NCI-H460 (cell line): ENCODE measurements at regions not wholly inside any gene's neighbourhood (a gene's known extent, or its start where the extent isn't known, plus 50 kb on each side); places are given as distances from the start of the nearest gene placed in this dataset.
"Not testable (repeated sequence)": the region's sequence is repeated elsewhere in the genome, so short reads cannot be mapped to it uniquely, and the experiment has no call there.

ENCODE experiments used
- DNase-seq: peaks from one replicate; pipeline ENCODE4 v3.0.0-alpha.2; 2016; ENCODE audit warnings: low read depth; ENCODE audit errors: extremely low read depth

DNA sequence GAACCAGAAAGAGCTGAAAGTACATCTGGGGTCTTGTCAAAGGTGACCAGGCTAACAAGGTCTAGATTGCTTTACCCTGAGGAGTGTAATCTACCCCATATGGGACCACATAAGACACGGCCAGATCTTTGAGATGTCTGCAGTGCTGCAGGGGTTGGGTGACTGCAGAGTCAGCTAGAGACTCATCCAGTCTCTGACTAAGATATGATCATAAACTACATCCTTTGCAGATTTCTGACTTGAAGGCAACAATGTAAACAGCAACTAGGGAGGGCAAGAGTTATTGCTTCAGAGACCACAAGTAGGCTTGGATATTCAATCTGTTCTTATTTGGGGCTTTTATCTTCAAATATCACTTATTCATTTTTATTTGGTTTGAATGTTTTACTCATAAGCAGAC, 1080.5 kb upstream of the FOXG1 start:
- no peak for DNase-seq

DNA sequence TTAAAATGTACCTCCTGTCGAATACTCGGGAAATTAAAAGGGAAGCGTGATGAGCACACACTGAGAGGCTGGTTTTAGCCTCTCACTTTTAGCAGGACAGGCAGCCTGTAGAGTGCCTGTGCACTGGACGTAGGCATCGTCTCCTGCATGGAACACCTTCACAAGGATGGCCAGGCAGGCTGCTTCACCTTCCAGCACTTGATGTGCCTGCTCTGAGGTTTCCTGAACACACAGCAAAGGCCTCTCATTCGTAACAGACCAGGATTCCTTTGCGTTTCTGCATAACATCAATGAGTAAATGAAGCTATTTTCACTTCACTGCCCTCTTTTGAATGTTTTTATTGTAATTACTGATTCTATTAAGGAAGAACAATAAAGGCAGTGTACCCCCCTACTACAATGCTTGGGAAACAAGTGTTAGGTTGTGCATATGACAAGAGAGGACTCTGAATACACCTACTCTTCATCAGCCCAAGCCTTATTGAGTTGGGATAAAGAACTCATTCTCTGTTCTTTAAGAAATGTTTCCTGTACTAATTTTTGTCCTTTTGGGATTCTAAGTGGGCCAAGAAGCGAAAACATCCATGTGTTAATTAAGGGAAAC, 1077.6 kb upstream of the FOXG1 start:
- no peak for DNase-seq

DNA sequence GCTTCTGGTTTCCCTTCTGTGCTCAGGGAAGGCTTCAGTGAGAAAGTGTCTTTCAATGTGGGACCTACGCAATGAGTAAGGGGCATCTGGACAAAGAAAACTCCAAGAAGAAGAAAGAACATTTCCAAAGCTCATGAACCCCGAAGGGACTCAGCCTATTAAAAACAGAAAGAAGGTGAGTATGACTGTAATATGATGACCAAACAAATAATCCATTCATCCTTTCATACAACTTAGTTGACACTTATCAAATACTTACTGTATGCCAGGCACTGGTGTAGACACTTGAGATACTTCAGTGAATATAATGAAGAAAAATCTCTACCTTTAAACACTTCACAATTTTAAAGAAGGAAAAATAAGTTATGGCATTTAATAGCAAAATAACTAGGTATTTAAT, 1054.2 kb upstream of the FOXG1 start:
- no peak for DNase-seq

DNA sequence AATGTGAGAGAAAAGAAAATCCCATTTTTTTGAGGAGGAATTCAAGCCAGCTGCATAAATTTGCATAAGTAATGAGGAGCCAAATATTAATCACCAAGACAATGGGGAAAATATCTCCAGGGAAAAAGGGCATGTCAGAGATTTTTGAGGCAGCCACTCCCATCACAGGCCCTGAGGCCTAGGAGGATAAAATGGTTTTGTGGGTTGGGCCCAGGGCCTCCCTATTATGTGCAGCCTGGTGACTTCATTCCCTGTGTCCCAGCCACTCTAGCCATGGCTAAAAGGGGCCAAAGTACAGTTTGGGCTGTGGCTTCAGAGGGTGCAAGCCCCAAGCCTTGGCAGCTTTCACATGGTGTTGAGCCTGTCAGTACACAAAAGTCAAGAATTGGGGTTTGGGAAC, 1051.0 kb upstream of the FOXG1 start:
- no peak for DNase-seq

DNA sequence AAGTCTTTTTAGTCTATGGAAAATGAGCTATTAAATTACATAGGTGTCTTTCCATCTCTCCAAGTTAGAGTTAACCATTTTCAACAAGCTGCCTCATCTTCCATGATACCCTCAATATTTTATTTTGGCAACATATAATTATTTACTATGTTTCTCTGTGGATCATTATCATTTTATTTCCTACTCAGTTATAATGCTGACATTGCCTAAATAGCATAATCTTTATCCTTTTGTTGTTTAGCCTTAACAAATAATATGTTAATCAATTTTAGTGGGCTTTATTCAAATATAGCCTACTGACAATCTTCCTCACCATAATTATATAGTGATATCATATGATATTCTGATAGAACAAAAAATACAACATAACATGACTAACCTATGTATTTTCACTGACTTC, 1044.8 kb upstream of the FOXG1 start:
- DNase-seq: no peak

DNA sequence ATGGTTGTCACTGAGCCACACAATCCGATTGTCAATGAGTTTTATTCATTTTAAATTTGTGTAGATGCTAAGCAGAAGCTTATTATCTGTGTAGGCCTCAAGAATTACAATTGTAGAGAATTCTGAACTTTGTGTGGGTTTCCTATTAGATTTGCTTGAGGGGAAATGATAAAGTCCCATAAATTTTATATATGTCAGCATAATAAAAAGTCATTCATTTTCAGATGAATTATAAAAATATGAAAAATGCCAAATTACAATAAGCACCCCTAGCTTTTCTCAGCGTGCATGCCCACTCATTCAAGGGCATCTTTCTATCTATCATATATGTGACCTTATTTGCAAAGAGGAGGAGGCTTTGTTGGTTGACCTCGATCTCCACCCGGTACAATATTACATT, 1041.1 kb upstream of the FOXG1 start:
- no peak for DNase-seq

DNA sequence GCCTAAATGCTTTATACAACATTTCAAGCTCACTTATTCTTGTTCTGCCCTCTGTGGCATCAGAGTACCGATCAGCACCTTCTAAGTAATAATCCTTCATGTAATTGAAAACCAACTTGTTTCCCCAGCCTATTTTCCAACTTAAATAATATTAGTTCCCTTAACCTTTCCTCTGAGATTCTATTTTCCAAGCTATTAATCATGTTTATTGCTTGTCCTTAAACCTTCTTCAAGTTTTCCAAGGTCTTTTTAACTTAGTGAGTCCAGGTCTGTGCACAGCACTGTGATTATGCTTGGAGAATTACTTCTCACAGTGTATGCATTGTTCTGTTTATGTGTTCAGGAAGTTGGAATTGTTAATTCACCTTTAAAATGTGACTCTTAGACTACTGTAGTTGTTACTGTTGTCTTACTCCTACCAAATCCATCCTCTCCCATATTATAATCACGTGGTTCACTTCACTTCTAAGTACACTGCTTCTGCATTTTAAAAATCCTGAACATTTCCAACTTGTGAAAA, 1039.3 kb upstream of the FOXG1 start:
- DNase-seq: no peak

DNA sequence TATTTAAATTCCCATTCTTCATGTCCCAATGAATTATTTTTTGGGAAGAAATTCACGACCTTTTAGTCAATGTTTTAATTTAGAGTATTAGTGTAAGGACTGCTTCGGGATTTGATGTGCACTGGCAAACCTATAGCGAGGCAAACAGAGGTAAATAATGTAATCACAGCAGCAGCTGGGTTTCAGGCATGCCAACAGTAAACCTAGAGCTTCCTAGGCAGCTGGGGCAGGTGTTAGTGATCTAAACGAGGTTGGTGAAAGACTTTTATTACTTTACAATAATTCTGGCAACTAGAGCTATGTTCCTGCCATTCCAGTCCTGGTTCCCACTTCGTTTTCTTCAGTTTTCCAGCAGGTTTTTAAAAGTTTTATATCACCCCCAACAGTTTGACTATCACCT, 1036.4 kb upstream of the FOXG1 start:
- DNase-seq: no peak

DNA sequence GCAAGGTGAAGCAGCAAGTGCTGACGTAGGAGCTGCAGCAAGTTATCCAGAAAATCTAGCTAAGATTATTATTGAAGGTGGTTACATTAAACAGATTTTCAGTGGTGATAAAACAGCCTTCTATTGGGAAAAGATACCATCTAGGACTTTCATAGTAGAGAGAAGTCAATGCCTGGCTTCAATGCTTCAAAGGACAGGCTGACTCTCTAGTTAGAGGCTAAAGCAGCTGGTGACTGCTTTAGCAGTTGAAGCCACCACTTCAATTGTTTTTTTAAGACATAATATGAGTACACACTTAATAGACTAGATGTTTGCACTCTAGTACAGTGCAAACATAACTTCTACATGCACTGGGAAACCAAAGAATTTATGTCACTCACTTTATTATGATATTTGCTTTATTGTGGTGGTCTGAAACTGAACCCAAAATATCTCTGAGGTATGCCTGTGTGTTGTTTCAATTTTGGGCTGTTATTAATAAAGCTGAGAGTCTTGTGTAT, 1026.9 kb upstream of the FOXG1 start:
- DNase-seq: no peak

DNA sequence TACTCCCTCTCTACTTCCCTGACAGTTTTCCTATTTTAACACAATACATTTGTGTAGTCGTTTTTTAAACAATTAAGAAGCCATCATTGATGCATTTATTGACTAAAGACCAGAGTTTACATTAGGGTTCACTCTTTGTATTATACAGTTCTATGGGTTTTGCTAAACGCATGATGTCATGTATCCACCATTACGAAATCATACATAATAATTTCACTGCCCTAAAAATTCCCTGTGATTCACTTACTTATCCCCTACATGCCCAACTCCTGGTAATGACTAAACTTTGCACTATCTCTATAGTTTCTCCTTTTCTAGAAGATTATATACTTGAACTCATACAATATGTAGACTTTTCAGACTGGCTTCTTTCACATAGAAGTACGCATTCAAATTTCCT, 1016.5 kb upstream of the FOXG1 start:
- no peak for DNase-seq

DNA sequence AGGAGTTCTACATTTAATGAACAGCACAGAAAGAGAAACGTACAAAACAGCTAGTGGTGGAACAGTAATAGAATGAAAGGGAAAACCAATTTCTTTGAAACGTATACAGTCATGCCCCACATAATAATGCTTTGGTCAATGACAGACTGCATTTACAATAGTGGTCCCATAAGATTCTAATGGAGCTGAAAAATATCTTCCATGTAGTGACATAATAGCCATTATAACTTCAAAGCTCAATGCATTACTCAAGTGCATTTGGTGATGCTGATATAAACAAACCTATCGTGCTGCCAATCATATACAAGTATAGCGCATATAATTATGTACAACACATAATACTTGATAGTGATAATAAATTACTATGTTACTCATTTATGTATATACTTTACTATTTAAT, 1008.9 kb upstream of the FOXG1 start:
- DNase-seq: not testable (repeated sequence)

DNA sequence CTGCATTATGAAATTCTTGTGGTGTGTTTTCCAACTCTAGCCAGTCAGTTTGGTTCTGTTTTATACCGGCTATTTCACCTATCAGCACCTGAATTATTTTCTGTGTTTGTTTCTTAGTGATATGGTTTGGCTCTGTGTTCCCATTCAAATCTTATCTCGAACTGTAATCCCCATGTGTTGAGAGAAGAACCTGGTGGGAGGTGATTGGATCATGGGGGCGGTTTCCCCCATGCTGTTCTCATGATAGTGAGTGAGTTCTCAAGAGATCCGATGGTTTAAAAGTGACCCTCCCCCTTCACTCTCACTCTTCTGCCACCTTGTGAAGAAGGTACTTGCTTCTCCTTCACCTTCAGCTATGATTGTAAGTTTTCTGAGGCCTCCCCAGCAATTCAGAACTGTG, 1006.2 kb upstream of the FOXG1 start:
- not testable (repeated sequence) for DNase-seq

DNA sequence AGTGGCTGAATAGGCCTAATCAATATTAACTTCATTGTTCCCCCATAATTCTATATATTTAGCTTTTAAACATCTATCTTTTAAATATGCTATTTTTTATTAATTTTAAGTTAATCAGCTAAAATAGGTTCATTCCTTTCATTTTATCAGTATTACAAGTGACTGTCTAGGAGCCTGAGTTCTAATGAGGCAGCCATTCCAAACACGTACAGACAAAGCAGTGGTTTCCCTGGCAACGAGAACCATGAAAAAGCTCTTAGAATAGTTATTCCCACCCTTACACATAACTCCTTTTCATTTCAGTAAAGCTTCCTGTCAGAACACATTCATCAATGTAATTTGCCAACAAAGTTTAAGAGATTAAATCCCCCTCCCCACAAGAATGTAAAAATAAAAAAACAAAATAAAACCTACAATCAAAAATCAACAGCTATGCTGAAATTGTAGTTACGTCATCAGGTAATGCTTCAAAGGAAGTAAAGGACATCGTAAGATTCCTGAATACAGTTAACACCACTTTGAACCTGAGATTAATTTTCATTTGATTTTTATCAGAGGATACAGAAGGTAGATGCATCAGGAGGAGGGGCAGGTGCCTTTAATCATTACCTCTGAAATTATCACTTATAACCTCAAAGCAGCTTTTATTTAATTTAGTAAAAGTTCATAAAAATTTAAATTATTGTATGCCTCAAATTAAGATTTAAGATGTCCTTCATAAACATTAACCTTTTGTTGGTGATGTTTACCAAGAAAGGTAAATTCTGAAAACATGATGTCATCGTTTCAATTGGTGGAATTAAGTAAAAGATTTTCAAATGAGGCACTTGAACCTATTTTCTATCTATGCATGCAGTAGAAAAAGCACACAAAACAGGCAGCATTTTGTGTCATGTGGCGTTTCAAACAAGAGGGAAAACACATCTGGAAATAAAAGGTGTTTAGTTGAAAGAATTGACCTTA, 967.2 kb upstream of the FOXG1 start:
- DNase-seq: not testable (repeated sequence)

DNA sequence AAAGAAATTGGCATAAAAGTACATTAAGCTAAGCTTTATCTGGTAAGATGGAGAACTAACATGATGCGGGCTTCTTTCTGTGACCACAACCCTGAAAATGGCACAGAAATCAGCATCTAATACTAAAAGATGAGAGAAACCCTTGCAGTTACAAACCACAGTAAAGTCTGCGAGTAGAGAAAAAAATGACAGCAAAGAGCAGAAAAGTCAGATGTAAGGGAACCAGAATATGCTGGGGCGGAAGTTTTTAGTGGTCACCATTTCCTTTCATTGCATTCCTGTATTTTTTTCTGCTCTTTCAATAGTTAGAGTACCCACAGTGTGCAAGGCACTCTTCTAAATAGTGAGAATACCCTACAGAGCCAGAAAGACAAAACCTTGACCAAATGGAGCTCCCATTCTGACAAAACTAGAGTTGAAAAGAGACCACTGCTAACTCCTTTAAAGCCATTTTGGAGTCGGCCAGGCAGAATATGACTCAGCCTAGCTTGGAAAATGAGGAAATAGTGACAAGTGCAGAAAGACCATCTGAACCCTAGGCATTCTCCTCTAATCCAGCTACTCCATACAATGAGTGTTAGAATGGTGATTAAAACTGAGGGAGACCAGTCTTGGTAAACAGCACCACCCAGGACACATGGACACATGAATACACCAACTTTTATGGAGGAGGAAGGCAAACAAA, 948.7 kb upstream of the FOXG1 start:
- not testable (repeated sequence) for DNase-seq

DNA sequence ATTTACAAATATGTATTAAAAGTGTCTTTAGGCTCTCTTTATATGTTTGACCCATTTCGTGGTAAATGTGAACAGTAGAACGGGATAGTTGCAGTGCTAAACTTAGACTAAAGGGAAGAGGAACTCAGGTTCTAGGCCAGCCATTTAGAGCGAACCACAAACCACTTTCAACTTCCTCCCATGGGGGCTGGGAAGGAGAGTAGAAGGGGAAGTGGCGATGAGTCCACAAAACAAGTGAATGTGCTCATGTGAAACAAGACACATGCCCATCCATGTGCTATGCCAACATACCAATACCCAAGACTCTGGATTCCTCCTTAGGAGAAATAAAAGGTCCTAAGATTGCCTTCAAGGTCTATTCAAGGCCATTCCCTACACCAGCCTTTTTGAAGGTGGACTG, 940.4 kb upstream of the FOXG1 start:
- not testable (repeated sequence) for DNase-seq

DNA sequence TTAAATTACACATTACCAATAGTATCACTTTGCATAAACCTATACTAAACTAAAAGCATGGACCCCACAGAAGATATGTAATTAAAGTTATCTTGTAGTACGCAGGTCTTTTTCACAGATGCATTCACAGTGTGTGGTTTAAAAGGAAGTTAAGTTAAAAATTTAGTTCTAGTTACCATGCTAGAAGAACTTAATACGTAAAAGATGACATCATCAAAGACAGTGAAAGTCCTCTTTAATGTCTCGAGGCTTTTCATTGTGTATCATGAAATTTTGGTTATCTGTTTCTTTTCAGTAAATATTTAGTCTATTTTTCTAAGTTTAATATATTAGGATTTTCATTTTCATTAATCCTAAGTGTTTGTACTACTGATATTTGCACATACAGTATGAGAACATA, 934.6 kb upstream of the FOXG1 start:
- not testable (repeated sequence) for DNase-seq

DNA sequence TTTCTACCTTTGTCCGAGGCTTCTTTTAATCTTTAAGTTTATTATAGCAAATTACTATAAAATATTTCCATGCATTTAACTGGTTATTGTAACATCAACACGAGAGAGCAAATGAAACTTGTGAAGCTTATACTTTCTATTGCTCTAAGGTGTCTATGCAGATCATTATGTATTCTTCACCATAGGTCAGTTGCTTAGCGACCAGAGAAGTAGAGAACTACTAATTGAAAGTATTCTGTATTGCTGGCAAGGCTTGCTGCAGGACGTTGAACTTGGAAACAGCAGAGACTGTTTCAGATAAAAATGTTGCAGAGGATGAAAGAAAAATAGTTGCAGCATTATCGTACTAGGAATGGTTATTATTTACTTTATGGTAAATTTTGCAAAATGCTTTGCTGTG, 933.6 kb upstream of the FOXG1 start:
- not testable (repeated sequence) for DNase-seq

DNA sequence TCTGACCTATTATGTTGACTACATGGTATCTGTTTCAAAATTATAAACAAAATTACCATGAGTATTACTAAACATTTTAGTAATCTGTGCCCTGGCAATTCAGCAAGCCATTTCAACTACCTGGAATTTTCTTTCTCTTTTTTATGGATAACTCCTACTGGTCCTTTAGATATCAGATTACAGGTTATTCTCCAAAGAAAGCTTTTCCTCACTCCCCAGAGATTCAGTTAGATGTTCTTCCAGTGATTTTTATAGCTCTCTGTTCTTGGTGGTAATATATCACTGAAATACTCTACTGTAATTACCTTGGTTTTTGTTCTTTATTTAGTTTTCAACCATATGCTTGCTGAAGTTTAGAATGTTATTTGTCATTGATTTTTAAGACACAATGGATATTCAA, 930.2 kb upstream of the FOXG1 start:
- DNase-seq: no peak

DNA sequence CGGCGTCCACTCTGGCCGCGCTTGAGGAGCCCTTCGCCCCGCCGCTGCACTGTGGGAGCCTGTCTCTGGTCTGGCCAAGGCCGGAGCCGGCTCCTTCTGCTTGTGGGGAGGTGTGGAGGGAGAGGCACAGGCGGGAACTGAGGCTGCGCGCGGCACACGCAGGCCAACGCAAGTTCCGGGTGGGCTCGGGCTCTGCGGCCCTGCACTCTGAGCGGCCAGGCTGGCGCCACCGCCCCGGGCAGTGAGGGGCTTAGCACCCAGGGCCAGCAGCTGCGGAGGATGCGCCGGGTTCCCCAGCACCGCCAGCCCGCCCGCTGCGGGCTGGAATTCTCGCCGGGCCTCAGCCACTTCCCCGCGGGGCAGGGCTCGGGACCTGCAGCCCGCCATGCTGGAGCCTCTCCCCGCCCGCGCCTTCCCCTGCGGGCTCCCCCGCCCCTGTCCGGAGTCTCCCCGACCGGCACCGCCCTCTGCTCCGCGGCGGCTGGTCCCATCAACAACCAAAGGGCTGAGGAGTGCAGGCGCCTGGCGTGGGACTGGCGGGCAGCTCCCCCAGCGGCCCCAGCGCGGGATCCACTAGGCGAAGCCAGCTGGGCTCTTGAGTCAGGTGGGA, 921.2 kb upstream of the FOXG1 start:
- no peak for DNase-seq

DNA sequence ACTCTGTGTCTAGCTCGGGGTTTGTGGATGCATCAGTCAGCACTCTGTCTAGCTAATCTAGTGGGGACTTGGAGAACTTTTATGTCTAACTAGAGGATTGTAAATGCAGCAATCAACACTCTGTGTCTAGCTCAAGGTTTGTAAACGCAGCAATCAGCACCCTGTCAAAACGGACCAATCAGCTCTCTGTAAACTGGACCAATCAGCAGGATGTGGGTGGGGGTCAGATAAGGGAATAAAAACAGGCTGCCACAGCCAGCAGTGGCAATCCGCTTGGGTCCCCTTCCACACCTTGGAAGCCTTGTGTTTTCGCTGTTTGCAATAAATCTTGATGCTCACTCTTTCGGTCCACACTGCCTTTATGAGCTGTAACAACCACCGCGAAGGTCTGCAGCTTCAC, 920.7 kb upstream of the FOXG1 start:
- DNase-seq: no peak

DNA sequence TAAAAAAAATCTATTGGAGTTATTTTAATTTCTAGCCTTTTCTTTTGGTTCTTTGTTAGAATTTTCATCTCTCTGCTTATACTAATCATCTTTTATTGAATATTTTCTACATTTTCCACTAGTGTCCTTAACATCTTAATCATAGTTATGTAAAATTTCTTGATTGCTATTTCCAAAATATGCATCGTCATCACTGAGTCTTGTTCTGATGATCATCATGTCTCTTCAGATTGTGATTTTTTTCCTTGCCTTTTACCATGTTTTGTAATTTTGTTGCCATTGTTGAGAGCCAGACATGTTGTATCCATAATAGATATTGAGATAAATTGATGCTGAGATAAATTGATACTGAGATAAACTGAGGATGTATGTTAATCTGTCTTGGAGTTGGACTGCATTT, 919.1 kb upstream of the FOXG1 start:
- DNase-seq: not testable (repeated sequence)
